Bone marrow (tissue), 2 donors: ENCODE measurements at regions not wholly inside any gene's neighbourhood (a gene's known extent, or its start where the extent isn't known, plus 50 kb on each side); places are given as distances from the start of the nearest gene placed in this dataset.
"Not testable (repeated sequence)": the region's sequence is repeated elsewhere in the genome, so short reads cannot be mapped to it uniquely, and the experiment has no call there.

ENCODE experiments used
- DNase-seq, 2 donors: peaks; one replicate each; lab custom pipeline; 2025; lab: John Stamatoyannopoulos, UW

- no peak for DNase-seq
Observed at GRCh38 chr9:90981726-90982125, 180.1 kb downstream of the SYK start.

GRCh38 chr9:90983394-90983793, 181.8 kb downstream of the SYK start:
- DNase-seq, result no peak

GRCh38 chr9:90985631-90986030, 184.0 kb downstream of the SYK start:
- no peak for DNase-seq

- DNase-seq, result no peak
Observed at GRCh38 chr9:90986161-90986560, 184.5 kb downstream of the SYK start.

- DNase-seq, result no peak
Observed at GRCh38 chr9:90987566-90987965, 185.9 kb downstream of the SYK start.

GRCh38 chr9:90988318-90988717, 186.7 kb downstream of the SYK start:
- DNase-seq, result no peak

- DNase-seq, result no peak
Observed at GRCh38 chr9:90991953-90992352, 190.3 kb downstream of the SYK start.

- DNase-seq, result no peak
Observed at GRCh38 chr9:90995516-90995915, 193.9 kb downstream of the SYK start.

GRCh38 chr9:90996154-90997065, 194.8 kb downstream of the SYK start:
- DNase-seq, result no peak

GRCh38 chr9:90998573-90998972, 197.0 kb downstream of the SYK start:
- DNase-seq, result no peak

GRCh38 chr9:90999425-91000397, 198.1 kb downstream of the SYK start:
- no peak for DNase-seq

- no peak for DNase-seq
Observed at GRCh38 chr9:91001146-91001611, 199.6 kb downstream of the SYK start.

GRCh38 chr9:91004484-91004883, 202.9 kb downstream of the SYK start:
- DNase-seq, result no peak

- no peak for DNase-seq
Observed at GRCh38 chr9:91004992-91005391, 203.4 kb downstream of the SYK start.

- DNase-seq, result no peak
Observed at GRCh38 chr9:91006046-91006445, 204.4 kb downstream of the SYK start.

- no peak for DNase-seq
Observed at GRCh38 chr9:91008568-91008967, 206.9 kb downstream of the SYK start.

GRCh38 chr9:91011891-91012290, 210.3 kb downstream of the SYK start:
- DNase-seq, result no peak

- DNase-seq, result no peak
Observed at GRCh38 chr9:91012933-91013841, 211.6 kb downstream of the SYK start.

- no peak for DNase-seq
Observed at GRCh38 chr9:91017245-91017644, 215.6 kb downstream of the SYK start.

GRCh38 chr9:91019871-91020270, 218.3 kb downstream of the SYK start:
- not testable (repeated sequence) for DNase-seq

- not testable (repeated sequence) for DNase-seq
Observed at GRCh38 chr9:91021656-91022055, 220.0 kb downstream of the SYK start.

- DNase-seq, result no peak
Observed at GRCh38 chr9:91023741-91024140, 222.1 kb downstream of the SYK start.
